ACC112 (cell line): ENCODE measurements at regions not wholly inside any gene's neighbourhood (a gene's known extent, or its start where the extent isn't known, plus 50 kb on each side); places are given as distances from the start of the nearest gene placed in this dataset.

Experiments
- H2AFZ ChIP-seq: fragments of 200-600 bp; sonication (generic); one replicate; pipeline ENCODE4 v1.6.0; 2017; ENCODE audit warnings: antibody characterized with exemption, low read length; ENCODE audit not compliant: unreplicated experiment
- H3K27ac ChIP-seq: fragments of 200-600 bp; sonication (generic); 2 replicates; pipeline ENCODE4 v1.5.1; 2014; ENCODE audit warnings: low read depth, mild to moderate bottlenecking, antibody characterized with exemption, low read length, moderate library complexity
- H3K27me3 ChIP-seq: fragments of 200-600 bp; sonication (generic); 2 replicates; pipeline ENCODE4 v1.6.1; 2014; ENCODE audit warnings: mild to moderate bottlenecking, antibody characterized with exemption, low read length, moderate library complexity, mixed read lengths; ENCODE audit not compliant: insufficient read depth
- H3K36me3 ChIP-seq: fragments of 200-600 bp; sonication (generic); 2 replicates; pipeline ENCODE4 v1.6.1; 2016; ENCODE audit warnings: mild to moderate bottlenecking, antibody characterized with exemption, low read length, moderate library complexity, mixed read lengths; ENCODE audit not compliant: insufficient read depth
- H3K4me1 ChIP-seq: fragments of 200-600 bp; sonication (generic); one replicate; pipeline ENCODE4 v1.6.1; 2016; ENCODE audit warnings: low read length, mixed read lengths; ENCODE audit not compliant: insufficient read depth, unreplicated experiment, control insufficient read depth
- H3K4me3 ChIP-seq: fragments of 200-600 bp; sonication (generic); 2 replicates; pipeline ENCODE4 v1.5.1; 2014; ENCODE audit warnings: mild to moderate bottlenecking, low read depth, low read length
- H3K79me2 ChIP-seq: fragments of 200-600 bp; sonication (generic); one replicate; pipeline ENCODE4 v1.6.0; 2016; ENCODE audit warnings: low read length; ENCODE audit not compliant: control insufficient read depth, unreplicated experiment, insufficient read depth

- H3K4me1 ChIP-seq = peaks cover 16% of the 10 kb centered on the region
- no peaks in the 10 kb centered on the region for H3K79me2 ChIP-seq
- H3K36me3 ChIP-seq = no peaks in the 10 kb centered on the region
- no peak overlapping the region for H3K4me3 ChIP-seq
- no peaks in the 10 kb centered on the region for H3K27me3 ChIP-seq
- no peak overlapping the region for H2AFZ ChIP-seq
- H3K27ac ChIP-seq = no peak overlapping the region
Observed at GRCh38 chr2:12226653-12227052, 480.2 kb downstream of the LPIN1 start.

- Histone ChIP-seq H3K27ac (peak overlapping the region; percentile 82), H3K79me2 (no peaks in the 10 kb centered on the region), H3K27me3 (no peaks in the 10 kb centered on the region), H3K4me3 (no peak overlapping the region), H3K4me1 (peaks cover 16% of the 10 kb centered on the region), H2AFZ (peak overlapping the region; percentile 12), H3K36me3 (no peaks in the 10 kb centered on the region)
Observed at GRCh38 chr2:12227941-12228608, 481.6 kb downstream of the LPIN1 start.

- H3K4me1 ChIP-seq = peaks cover 16% of the 10 kb centered on the region
- H3K36me3 ChIP-seq = no peaks in the 10 kb centered on the region
- H3K27ac ChIP-seq = no peak overlapping the region
- H3K4me3 ChIP-seq = no peak overlapping the region
- no peaks in the 10 kb centered on the region for H3K27me3 ChIP-seq
- H2AFZ ChIP-seq = no peak overlapping the region
- no peaks in the 10 kb centered on the region for H3K79me2 ChIP-seq
Observed at GRCh38 chr2:12231288-12231687, 484.9 kb downstream of the LPIN1 start.

- H3K79me2 ChIP-seq = no peaks in the 10 kb centered on the region
- no peak overlapping the region for H3K27ac ChIP-seq
- no peaks in the 10 kb centered on the region for H3K36me3 ChIP-seq
- no peak overlapping the region for H2AFZ ChIP-seq
- peaks cover 14% of the 10 kb centered on the region for H3K4me1 ChIP-seq
- no peaks in the 10 kb centered on the region for H3K27me3 ChIP-seq
- no peak overlapping the region for H3K4me3 ChIP-seq
Observed at GRCh38 chr2:12232876-12233275, 483.9 kb upstream of the TRIB2 start.

- Histone ChIP-seq H3K36me3 (no peaks in the 10 kb centered on the region), H3K4me3 (no peak overlapping the region), H2AFZ (no peak overlapping the region), H3K27ac (peak overlapping the region; percentile 37), H3K27me3 (no peaks in the 10 kb centered on the region), H3K79me2 (no peaks in the 10 kb centered on the region), H3K4me1 (peaks cover 3% of the 10 kb centered on the region)
Observed at GRCh38 chr2:12236136-12236844, 480.4 kb upstream of the TRIB2 start.

- Histone ChIP-seq H3K4me1 (peaks cover 8% of the 10 kb centered on the region), H3K36me3 (no peaks in the 10 kb centered on the region), H2AFZ (no peak overlapping the region), H3K79me2 (no peaks in the 10 kb centered on the region), H3K4me3 (no peak overlapping the region), H3K27ac (no peak overlapping the region), H3K27me3 (no peaks in the 10 kb centered on the region)
Observed at GRCh38 chr2:12240206-12240605, 476.5 kb upstream of the TRIB2 start.

- Histone ChIP-seq H3K27ac (no peak overlapping the region), H2AFZ (no peak overlapping the region), H3K36me3 (no peaks in the 10 kb centered on the region)
Observed at GRCh38 chr2:12243381-12243780, 473.4 kb upstream of the TRIB2 start.

GRCh38 chr2:12244070-12244469 lies 472.7 kb upstream of the TRIB2 start:
- Histone ChIP-seq H3K4me3 (no peak overlapping the region), H3K79me2 (no peaks in the 10 kb centered on the region), H3K4me1 (peaks cover 5% of the 10 kb centered on the region), H3K36me3 (no peaks in the 10 kb centered on the region), H3K27me3 (no peaks in the 10 kb centered on the region), H3K27ac (no peak overlapping the region), H2AFZ (no peak overlapping the region)

More at GRCh38 chr2:12243381-12243780, 473.4 kb upstream of the TRIB2 start:
- H3K4me1 ChIP-seq = peaks cover 5% of the 10 kb centered on the region
- H3K27me3 ChIP-seq = no peaks in the 10 kb centered on the region
- H3K4me3 ChIP-seq = no peak overlapping the region
- H3K79me2 ChIP-seq = no peaks in the 10 kb centered on the region

- Histone ChIP-seq H3K27ac (no peak overlapping the region), H2AFZ (no peak overlapping the region), H3K36me3 (no peaks in the 10 kb centered on the region), H3K4me1 (peaks cover 11% of the 10 kb centered on the region), H3K4me3 (no peak overlapping the region), H3K79me2 (no peaks in the 10 kb centered on the region), H3K27me3 (no peaks in the 10 kb centered on the region)
Observed at GRCh38 chr2:12251121-12251520, 465.6 kb upstream of the TRIB2 start.

GRCh38 chr2:12251749-12252148 lies 465.0 kb upstream of the TRIB2 start:
- H3K4me1 ChIP-seq = peaks cover 11% of the 10 kb centered on the region
- H3K27me3 ChIP-seq = no peaks in the 10 kb centered on the region
- no peaks in the 10 kb centered on the region for H3K36me3 ChIP-seq
- H3K4me3 ChIP-seq = no peak overlapping the region
- no peaks in the 10 kb centered on the region for H3K79me2 ChIP-seq
- H3K27ac ChIP-seq = no peak overlapping the region
- H2AFZ ChIP-seq = no peak overlapping the region

GRCh38 chr2:12253167-12253778 lies 463.5 kb upstream of the TRIB2 start:
- Histone ChIP-seq H3K27ac (no peak overlapping the region), H3K4me3 (no peak overlapping the region), H3K27me3 (no peaks in the 10 kb centered on the region), H3K4me1 (peaks cover 11% of the 10 kb centered on the region), H3K36me3 (no peaks in the 10 kb centered on the region), H3K79me2 (no peaks in the 10 kb centered on the region), H2AFZ (no peak overlapping the region)
